K562 (cell line): ENCODE measurements at regions not wholly inside any gene's neighbourhood (a gene's known extent, or its start where the extent isn't known, plus 50 kb on each side); places are given as distances from the start of the nearest gene placed in this dataset.
A peak's percentile ranks its signal among the peaks of the same experiment; 100 is the strongest.

ENCODE experiments used
- ATAC-seq: fragments of 200-7000 bp; cut with Tn5 transposase; 3 replicates; pipeline ENCODE4 v1.9.1; 2020; ENCODE audit warnings: moderate library complexity
- BruUV-seq: library from RNA; stranded (reverse); fragments of 400-500 nt; replicated peaks from 2 replicates; lab custom pipeline; 2021; lab: Mats Ljungman, UMichigan
- CTCF ChIA-PET: fragments of 300-600 bp; formaldehyde crosslinking; extraction: SDS; loops from one replicate; lab custom pipeline; 2021; ENCODE audit warnings: low intra/inter-chr PET ratio; lab: Yijun Ruan, JAX
- POLR2A ChIA-PET: fragments of 300-600, 350-650 bp; sonication (Branson Sonifier 250); formaldehyde crosslinking; extraction: SDS; loops from one replicate; lab custom pipeline; 2021; ENCODE audit warnings: antibody characterized with exemption, inconsistent platforms; lab: Yijun Ruan, JAX
- DNase-seq, 4 experiments: peaks; one replicate each; pipeline versions ENCODE4 v3.0.0 to v3.0.0-alpha.2; 2011 to 2018; ENCODE audit warnings: low spot score in 3 of 4, mixed read lengths in 3 of 4; ENCODE audit errors: extremely low read depth in 1 of 4
- FAIRE-seq: peaks from 2 replicates; lab custom pipeline; 2011; peaks lifted over from hg19 to GRCh38; lab: Jason Lieb, UNC
- H2AFZ ChIP-seq: 2 replicates; pipeline ENCODE4 v1.6.0; 2011; ENCODE audit warnings: low read depth, low read length, control low read depth, inconsistent platforms
- H3K27ac ChIP-seq: fragments of 200-600 bp; 3 replicates; pipeline ENCODE4 v1.8.0; 2011; ENCODE audit warnings: low read depth, mild to moderate bottlenecking, control low read depth, inconsistent platforms, low read length, moderate library complexity, mixed read lengths; ENCODE audit errors: extremely low read depth
- H3K27me3 ChIP-seq, 2 experiments: fragments of 300-600 bp in 1 of 2; 2 replicates in 1 of 2; 3 replicates in 1 of 2; pipeline versions ENCODE4 v1.6.0 to v1.8.0; 2011; ENCODE audit warnings: inconsistent platforms in 2 of 2, low read length in 2 of 2, mild to moderate bottlenecking in 1 of 2, mixed read lengths in 1 of 2, moderate library complexity in 1 of 2; ENCODE audit not compliant: control insufficient read depth in 2 of 2, insufficient read depth in 2 of 2
- H3K36me3 ChIP-seq: fragments of 300-600 bp; 3 replicates; pipeline ENCODE4 v1.8.0; 2011; ENCODE audit warnings: mild to moderate bottlenecking, low read length, inconsistent platforms; ENCODE audit not compliant: control insufficient read depth, insufficient read depth
- H3K4me1 ChIP-seq, 2 experiments: fragments of 200-600 bp in 1 of 2; replicated peaks in 1 of 2; 2 replicates in 1 of 2; 3 replicates in 1 of 2; pipeline versions ENCODE4 v1.5.1 to v1.8.0; 2011; ENCODE audit warnings: inconsistent platforms in 2 of 2, low read length in 2 of 2, mild to moderate bottlenecking in 1 of 2, mixed read lengths in 1 of 2, moderate library complexity in 1 of 2; ENCODE audit not compliant: control insufficient read depth in 2 of 2, insufficient read depth in 2 of 2
- H3K4me2 ChIP-seq: 2 replicates; pipeline ENCODE4 v1.6.1; 2011; ENCODE audit warnings: low read length, control low read depth, inconsistent platforms, mixed read lengths; ENCODE audit not compliant: insufficient read depth
- H3K4me3 ChIP-seq: fragments of 200-600 bp; sonication (generic), shearing (Covaris generic); 2 replicates; pipeline ENCODE4 v1.5.1; 2016; ENCODE audit warnings: control low read depth, inconsistent platforms
- H3K79me2 ChIP-seq: fragments of 200-600 bp; 3 replicates; pipeline ENCODE4 v1.8.0; 2011; ENCODE audit warnings: low read length, inconsistent platforms; ENCODE audit not compliant: control insufficient read depth, insufficient read depth
- H3K9ac ChIP-seq, 2 experiments: 2 replicates each; pipeline versions ENCODE4 v1.6.0 to v1.6.1; 2011; ENCODE audit warnings: low read depth in 2 of 2, low read length in 2 of 2, control low read depth in 1 of 2, inconsistent platforms in 1 of 2, mild to moderate bottlenecking in 1 of 2, mixed read lengths in 1 of 2; ENCODE audit not compliant: insufficient read depth in 1 of 2
- H3K9me1 ChIP-seq: one replicate; pipeline ENCODE4 v1.6.0; 2011; ENCODE audit warnings: inconsistent platforms, mild to moderate bottlenecking, low read length, moderate library complexity; ENCODE audit not compliant: control insufficient read depth, insufficient read depth
- H3K9me3 ChIP-seq: replicated peaks from 2 replicates; pipeline ENCODE4 v1.5.1; 2011; ENCODE audit warnings: low read depth, low read length, inconsistent platforms; ENCODE audit not compliant: control insufficient read depth, insufficient read depth
- H4K20me1 ChIP-seq: replicated peaks from 2 replicates; pipeline ENCODE4 v1.6.1; 2011; ENCODE audit warnings: low read length, inconsistent platforms, mixed read lengths; ENCODE audit not compliant: control insufficient read depth, insufficient read depth
- NFIC ChIP-seq: fragments of 450-650 bp; IDR thresholded peaks from 2 replicates; pipeline ENCODE4 v1.6.1; 2017; ENCODE audit warnings: mild to moderate bottlenecking, inconsistent platforms
- ZKSCAN1 ChIP-seq: fragments of 150-350 bp; IDR thresholded peaks from 2 replicates; pipeline ENCODE4 v1.6.1; 2016; ENCODE audit warnings: low read depth, low read length
- ZNF24 ChIP-seq: fragments of 450-650 bp; IDR thresholded peaks from 2 replicates; pipeline ENCODE4 v1.6.1; 2016
- WGBS: fragments of 100-300 bp; shearing (Covaris generic); methylation state at CpG from one replicate; pipeline ENCODE4 v1.1.6; 2016; ENCODE audit warnings: low coverage, mixed read lengths; ENCODE audit not compliant: insufficient coverage; ENCODE audit errors: missing lambda C conversion rate; 5-methylcytosine and 5-hydroxymethylcytosine counted together
- in situ Hi-C: fragments of 300-500 bp; cut with MboI; formaldehyde crosslinking; loops from 4 replicates; pipeline ENCODE4 v1.15.0; 2018; ENCODE audit warnings: inconsistent platforms, mixed read lengths
- intact Hi-C: fragments of 100-400 bp; cut with micrococcal nuclease; formaldehyde crosslinking; loops from 2 replicates; pipeline ENCODE4 v1.14.2; 2022
- TF ChIP-seq, protein P1 (sequence below): sonication (generic); formaldehyde crosslinking; IDR thresholded peaks from 2 replicates; pipeline ENCODE4 v1.8.0; 2023; ENCODE audit warnings: mild to moderate bottlenecking, missing genetic modification reagents

DNA sequence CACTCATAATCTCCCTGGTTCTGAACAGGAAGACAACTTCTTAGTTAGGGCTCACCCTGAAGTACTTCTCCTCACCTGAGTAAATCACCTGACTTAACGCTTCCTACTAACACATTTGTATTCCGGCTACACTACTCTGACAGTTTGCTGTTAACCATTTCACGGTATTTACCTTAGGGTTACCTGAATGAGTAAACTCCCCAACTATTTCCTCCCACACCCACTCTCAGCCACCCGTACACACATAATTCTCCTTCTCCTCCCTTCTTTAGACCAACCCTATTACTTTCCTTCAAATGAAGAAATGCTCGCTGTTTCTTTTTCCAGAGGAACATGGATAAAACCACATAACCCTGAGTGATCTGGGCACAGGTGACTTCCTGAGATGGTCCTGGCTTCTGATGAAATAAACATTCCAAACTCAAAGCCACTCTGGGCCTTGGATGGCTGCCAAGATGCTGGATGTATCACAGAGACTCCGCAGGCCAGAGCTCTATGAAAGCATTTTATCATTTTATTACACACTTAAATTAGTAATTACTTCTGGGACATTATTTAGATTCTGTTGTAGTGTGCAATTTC is 183.6 kb upstream of the ATP11B start:
- Histone ChIP-seq H4K20me1 (no peaks in the 10 kb centered on the region), H3K9ac (no peak overlapping the region), H3K4me1 (no peaks in the 10 kb centered on the region), H2AFZ (no peak overlapping the region), H3K79me2 (no peaks in the 10 kb centered on the region), H3K4me2 (no peak overlapping the region)
- BruUV-seq = no TSS peak
- DNase-seq (no peak), FAIRE-seq (no peak)
- TF ChIP-seq NFIC (peak; percentile 50), ZKSCAN1 (no peak)
- TF ChIP-seq, all 486 proteins: peak for 1
- WGBS = 0% methylated on average over 6 of the region's 6 CpGs
- ChIA-PET POLR2A (no interaction called here), CTCF (no interaction called here)
- Histone ChIP-seq H3K27me3 (0 out of 5 replicates have a peak, but pooled peaks cover 0 to 2% of the 10 kb centered on the region in 2 experiments), H3K36me3 (no peaks in the 10 kb centered on the region), H3K9me1 (no peaks in the 10 kb centered on the region), H3K4me3 (no peak overlapping the region), H3K9me3 (no peaks in the 10 kb centered on the region), H3K27ac (no peak overlapping the region)
- intact Hi-C loops (no loop called here), in situ Hi-C loops (loop anchor here (10.0 kb wide), 1 partner anchor 905 kb away; no protein-coding TSS in a partner anchor)
- no peak for ATAC-seq

DNA sequence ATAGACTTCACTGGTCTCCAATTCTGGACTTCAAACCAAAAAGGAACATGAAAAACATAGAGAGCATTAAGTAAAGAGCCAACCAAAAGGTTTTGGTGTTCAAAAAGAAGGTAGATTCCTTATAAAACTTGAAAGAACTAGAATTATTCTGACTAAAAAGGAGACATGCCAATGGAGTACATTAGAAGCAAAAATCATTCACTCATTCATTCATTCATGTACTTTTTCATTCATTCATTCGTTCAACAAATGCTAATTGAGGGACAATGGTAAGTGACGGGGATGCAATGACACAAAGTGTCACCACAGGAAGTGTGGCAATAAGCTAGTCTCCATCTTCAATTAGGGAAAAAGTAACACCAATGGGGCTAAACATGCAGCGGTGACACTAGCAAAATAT is 181.0 kb upstream of the ATP11B start:
- Histone ChIP-seq H3K36me3 (no peaks in the 10 kb centered on the region), H3K9ac (no peak overlapping the region), H3K4me3 (no peak overlapping the region), H4K20me1 (no peaks in the 10 kb centered on the region), H2AFZ (no peak overlapping the region), H3K9me1 (no peaks in the 10 kb centered on the region), H3K27me3 (0 out of 5 replicates have a peak, but pooled peaks cover 0 to 2% of the 10 kb centered on the region in 2 experiments), H3K9me3 (no peaks in the 10 kb centered on the region)
- ChIA-PET CTCF (no interaction called here), POLR2A (no interaction called here)
- intact Hi-C loops = no loop called here
- no peak for ATAC-seq
- in situ Hi-C loops = loop anchor here (10.0 kb wide), 1 partner anchor 908 kb away; no protein-coding TSS in a partner anchor
- BruUV-seq = no TSS peak
- WGBS = 2% methylated on average over 3 of the region's 3 CpGs
- peak; percentile 66 for TF ChIP-seq ZNF24
- TF ChIP-seq, protein P1, sequence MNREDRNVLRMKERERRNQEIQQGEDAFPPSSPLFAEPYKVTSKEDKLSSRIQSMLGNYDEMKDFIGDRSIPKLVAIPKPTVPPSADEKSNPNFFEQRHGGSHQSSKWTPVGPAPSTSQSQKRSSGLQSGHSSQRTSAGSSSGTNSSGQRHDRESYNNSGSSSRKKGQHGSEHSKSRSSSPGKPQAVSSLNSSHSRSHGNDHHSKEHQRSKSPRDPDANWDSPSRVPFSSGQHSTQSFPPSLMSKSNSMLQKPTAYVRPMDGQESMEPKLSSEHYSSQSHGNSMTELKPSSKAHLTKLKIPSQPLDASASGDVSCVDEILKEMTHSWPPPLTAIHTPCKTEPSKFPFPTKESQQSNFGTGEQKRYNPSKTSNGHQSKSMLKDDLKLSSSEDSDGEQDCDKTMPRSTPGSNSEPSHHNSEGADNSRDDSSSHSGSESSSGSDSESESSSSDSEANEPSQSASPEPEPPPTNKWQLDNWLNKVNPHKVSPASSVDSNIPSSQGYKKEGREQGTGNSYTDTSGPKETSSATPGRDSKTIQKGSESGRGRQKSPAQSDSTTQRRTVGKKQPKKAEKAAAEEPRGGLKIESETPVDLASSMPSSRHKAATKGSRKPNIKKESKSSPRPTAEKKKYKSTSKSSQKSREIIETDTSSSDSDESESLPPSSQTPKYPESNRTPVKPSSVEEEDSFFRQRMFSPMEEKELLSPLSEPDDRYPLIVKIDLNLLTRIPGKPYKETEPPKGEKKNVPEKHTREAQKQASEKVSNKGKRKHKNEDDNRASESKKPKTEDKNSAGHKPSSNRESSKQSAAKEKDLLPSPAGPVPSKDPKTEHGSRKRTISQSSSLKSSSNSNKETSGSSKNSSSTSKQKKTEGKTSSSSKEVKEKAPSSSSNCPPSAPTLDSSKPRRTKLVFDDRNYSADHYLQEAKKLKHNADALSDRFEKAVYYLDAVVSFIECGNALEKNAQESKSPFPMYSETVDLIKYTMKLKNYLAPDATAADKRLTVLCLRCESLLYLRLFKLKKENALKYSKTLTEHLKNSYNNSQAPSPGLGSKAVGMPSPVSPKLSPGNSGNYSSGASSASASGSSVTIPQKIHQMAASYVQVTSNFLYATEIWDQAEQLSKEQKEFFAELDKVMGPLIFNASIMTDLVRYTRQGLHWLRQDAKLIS (CRISPR knock-in tag) = no peak
- TF ChIP-seq, all 486 proteins: peak for 1
- Histone ChIP-seq H3K27ac (no peak overlapping the region), H3K4me1 (no peaks in the 10 kb centered on the region), H3K79me2 (no peaks in the 10 kb centered on the region), H3K4me2 (no peak overlapping the region)
- no peak for FAIRE-seq
- DNase-seq = no peak
